NOMO-1 treated with dmso at 0.1 percent for 144 hours (cell line): ENCODE measurements at regions not wholly inside any gene's neighbourhood (a gene's known extent, or its start where the extent isn't known, plus 50 kb on each side); places are given as distances from the start of the nearest gene placed in this dataset.

ENCODE experiments used
- DNase-seq: peaks from one replicate; lab custom pipeline; 2025; ENCODE audit not compliant: unreplicated experiment; lab: John Stamatoyannopoulos, UW

- DNase-seq = no peak
These were observed 57.5 kb downstream of the OSR1 start for GRCh38 chr2:19300961-19301360.

GRCh38 chr2:19299522-19299921, 58.9 kb downstream of the OSR1 start:
- no peak for DNase-seq

DNA sequence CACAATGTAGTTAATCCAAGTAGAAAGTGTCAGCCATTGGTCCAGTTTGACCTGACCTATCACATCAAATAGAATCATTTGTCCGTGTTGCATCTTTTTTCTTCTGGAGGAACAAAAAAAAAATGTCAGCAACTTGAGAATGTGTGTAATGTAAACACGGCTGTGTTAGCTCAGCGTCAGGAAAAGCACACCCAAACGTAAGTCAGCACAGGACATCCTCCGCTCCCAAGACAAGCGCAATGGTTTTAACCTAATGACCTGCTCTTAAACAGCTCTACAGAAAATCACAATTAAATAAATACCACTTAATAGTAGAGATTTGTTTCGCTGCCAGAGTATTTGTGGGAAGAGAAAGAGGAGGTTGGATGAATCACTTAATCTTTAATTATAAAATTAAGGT, 59.4 kb downstream of the OSR1 start:
- DNase-seq = no peak

DNA sequence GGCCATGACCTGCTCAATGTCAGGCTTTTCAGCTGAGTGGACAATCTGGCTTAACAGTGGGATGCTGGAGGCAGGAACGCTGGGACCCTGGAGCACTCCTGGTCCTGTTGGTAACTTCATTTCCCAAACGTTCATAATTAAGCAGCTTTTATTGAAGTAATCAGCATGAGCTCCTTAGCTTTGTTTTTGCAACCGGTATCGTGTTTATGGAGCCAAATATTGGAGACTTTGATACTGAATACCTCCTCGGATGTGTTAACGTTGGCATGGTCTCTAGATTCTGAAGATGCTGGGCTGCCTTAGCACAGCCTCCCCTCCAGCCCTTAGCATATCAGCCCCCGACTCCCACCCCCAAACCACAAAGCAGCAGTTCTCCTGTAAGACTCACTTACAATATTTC, 60.7 kb downstream of the OSR1 start:
- no peak for DNase-seq

GRCh38 chr2:19295998-19296502, 62.4 kb downstream of the OSR1 start:
- no peak for DNase-seq

GRCh38 chr2:19292007-19292406, 66.4 kb downstream of the OSR1 start:
- DNase-seq = no peak

DNA sequence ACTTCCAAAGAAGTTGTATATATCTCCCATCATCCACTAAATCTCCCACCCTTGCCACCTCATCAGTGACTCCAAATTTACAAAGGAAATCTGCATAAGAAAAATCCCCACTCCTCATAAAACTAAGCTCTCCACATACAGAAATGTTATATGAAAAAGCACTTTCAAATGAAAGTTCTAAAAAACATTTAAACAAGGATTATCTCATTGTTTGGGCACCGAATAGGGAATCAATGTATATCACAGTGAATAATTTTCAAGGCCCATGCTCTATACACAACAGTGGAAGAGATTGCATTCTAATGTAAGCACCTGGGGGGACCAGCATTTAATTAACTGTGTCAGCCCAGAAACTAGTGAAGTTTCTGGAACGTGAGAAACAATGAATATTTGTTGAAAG, 70.1 kb downstream of the OSR1 start:
- DNase-seq = no peak

DNA sequence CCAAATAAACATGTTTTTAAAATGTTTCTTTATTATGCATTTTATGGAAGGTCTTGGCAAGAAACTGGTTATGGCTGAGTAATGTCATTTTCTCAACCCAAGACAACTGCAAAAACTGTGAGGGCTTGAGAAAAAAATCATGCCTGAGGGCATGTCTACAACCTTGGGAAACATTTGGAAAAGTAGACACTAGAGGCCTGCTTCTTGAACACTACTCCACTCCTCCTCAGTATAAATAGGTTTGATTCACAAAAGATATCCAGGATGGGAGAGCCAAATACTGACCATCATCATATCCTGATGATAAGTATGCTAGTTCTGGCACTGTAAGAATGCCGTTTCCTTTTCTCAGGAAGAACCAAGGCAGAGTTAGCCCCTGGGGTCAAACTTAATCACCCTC, 71.1 kb downstream of the OSR1 start:
- DNase-seq = no peak

- DNase-seq = no peak
These were observed 76.1 kb downstream of the OSR1 start for GRCh38 chr2:19282305-19282704.

DNA sequence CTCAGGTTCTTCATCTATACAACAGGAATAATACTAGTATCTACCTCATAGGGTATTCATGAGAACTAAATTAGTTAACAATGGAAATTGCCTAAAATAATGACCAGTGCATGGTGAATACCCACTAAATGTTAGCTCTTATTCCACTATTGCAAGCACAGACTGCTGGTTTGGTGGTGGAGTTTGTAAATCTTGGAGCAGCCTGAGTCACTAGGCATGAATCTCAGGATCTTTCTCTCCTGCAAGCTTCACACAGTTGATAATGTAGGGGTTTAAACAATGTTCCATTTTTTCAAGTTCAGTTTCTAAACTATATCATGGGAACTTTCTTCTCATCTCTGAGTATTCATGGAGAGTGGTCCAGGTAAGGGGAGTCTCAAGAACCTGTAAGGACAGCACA, 84.0 kb downstream of the OSR1 start:
- no peak for DNase-seq

DNA sequence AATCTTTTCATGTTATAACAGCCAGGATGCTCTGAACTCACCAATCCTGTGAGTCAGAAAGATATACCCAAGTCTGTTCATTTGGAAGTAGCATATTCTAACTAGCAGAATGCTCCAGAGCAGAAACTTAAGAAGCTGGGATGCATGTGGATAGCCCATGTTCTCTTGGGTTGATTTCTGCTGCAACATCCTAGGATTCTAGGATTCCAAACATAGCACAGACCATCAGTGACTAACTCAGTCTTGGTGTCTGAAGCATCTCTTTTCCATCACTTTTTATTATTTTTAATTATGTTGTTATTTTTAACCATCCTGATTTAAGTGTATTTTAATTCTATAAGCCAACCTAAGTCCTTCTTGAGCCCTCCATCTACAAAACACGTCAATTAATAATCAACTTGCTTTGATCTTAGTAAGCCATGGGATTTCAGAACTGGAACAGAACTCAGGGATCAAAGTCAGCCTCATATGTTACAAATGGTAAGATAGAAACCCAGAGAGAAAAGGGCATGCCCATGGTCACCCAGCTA, 85.4 kb downstream of the OSR1 start:
- DNase-seq = no peak

GRCh38 chr2:19272039-19272438, 86.4 kb downstream of the OSR1 start:
- no peak for DNase-seq

- no peak for DNase-seq
These were observed 93.6 kb downstream of the OSR1 start for GRCh38 chr2:19264852-19265251.

- DNase-seq = no peak
These were observed 96.3 kb downstream of the OSR1 start for GRCh38 chr2:19262150-19262549.

DNA sequence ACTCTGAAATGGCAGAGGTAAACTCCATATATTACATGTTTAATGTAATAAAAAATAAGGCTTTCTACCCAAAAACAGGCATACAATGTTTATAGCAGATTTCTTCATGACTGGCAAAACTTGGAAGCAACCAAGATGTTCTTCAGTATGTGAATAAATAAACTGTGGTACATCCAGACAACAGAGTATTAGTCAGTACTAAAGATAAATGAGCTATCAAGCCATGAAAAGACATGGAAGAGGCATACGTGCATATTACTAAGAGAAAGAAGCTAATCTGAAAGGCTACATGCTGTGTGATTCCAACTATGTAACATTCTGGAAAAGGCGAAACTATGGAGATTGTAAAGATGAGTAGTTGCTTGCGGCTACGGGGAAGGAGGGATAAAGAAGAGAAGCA, 97.4 kb downstream of the OSR1 start:
- DNase-seq = no peak

GRCh38 chr2:19256121-19256601, 102.3 kb downstream of the OSR1 start:
- no peak for DNase-seq

- DNase-seq = no peak
These were observed 102.9 kb downstream of the OSR1 start for GRCh38 chr2:19255481-19255880.

- no peak for DNase-seq
These were observed 106.9 kb downstream of the OSR1 start for GRCh38 chr2:19251554-19251953.

DNA sequence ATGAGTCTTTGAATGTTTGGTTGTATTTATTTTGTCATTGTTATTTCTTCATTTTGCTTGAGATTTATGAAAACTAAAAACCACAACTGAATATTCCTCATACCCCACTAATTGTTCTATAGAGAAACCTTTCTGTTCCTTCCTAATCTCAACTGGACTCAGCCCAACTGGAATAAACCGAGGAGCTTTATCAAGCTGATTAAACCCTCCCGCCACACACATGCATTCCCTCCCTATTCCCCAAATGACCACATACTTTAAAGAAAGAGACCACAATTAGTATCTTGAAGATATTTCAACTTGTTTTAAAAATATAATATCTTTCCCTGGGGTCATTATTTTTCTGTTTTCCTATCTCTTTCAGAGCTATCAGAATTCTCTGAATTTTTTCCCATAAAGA, 107.5 kb downstream of the OSR1 start:
- no peak for DNase-seq

- no peak for DNase-seq
These were observed 111.2 kb downstream of the OSR1 start for GRCh38 chr2:19247186-19247585.

- no peak for DNase-seq
These were observed 111.9 kb downstream of the OSR1 start for GRCh38 chr2:19246496-19246895.

- DNase-seq = no peak
These were observed 113.7 kb downstream of the OSR1 start for GRCh38 chr2:19244460-19245363.
